Dermis microvascular lymphatic vessel endothelial cell (primary cell): ENCODE measurements at regions not wholly inside any gene's neighbourhood (a gene's known extent, or its start where the extent isn't known, plus 50 kb on each side); places are given as distances from the start of the nearest gene placed in this dataset.
"Not testable (repeated sequence)": the region's sequence is repeated elsewhere in the genome, so short reads cannot be mapped to it uniquely, and the experiment has no call there.

Experiments
- DNase-seq, 2 donors: peaks; one replicate each; pipeline versions ENCODE4 v3.0.0 to v3.0.0-alpha.2; 2010; ENCODE audit warnings: low read depth in 2 of 2

DNA sequence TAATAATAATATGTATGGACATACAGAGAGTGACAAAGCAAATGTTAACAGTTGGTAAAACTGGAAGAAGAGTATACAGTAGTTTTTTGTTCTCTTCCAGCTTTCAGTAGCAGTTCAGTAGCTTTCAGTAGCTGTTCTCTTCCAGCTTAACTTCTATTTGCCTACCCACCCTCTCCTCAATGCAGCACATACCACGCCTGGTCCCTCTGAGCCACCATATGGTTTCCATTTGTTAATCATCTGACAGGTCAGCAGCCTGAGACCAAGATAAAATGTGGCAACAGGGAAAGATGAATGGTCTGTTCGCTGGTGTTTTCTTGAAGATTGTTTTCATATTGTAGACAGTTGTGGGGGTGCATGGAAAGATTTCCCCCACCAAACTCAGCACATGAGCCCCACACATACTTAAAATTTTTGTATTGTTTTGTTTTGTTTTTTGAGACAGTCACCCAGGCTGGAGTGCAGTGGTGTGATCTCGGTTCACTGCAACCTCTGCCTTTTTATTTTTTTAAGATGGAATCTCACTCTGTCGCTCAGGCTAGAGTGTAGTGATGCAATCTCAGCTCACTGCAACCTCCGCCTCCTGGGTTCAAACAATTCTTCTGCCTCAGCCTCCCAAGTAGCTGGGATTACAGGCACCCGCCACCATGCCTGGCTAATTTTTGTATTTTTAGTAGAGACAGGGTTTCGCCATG, 56.8 kb downstream of the ATP6V0E2 start:
- DNase-seq, result not testable (repeated sequence)

- DNase-seq, result not testable (repeated sequence)
These were observed 60.0 kb downstream of the ATP6V0E2 start for GRCh38 chr7:149933776-149934175.

DNA sequence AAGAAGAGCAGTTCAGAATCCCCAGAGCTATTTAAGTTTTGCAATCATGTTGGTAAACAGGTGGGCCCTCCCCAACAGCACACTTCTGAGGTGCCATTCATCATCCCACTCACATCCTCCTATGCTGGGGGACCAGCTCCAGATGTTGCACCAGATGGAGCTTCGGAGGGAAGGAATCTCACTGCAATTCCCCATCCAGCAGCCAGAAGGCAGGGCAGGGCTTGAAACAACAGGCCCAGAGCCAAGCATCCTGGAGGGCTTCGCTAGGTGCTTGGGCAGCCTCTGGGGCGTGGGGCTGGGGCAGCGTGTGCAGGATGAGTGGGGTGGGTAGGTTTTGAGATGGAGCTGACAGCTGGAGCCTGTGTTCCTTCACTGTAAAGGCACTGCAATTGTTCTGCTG, 73.6 kb downstream of the ATP6V0E2 start:
- not testable (repeated sequence) for DNase-seq

DNA sequence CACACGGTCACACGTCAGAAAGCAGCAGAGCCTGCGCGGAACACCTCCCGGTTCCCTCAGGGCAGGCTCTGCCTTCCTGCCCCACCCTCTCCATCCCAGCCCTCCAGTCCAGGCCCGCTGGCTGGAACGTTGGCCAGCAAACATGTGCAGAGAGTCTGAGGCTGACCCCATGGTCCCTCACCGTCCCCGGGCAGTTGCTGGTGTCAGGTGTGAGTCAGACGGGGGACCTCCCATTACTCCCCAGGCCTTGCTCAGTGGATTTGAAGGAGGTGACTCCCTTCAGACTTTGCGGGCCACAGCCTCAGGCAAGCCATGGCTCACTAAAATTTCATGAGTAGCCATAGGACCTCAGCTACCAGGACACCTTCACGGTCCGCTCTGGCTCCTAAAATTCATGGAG, 74.7 kb downstream of the ATP6V0E2 start:
- not testable (repeated sequence) for DNase-seq

GRCh38 chr7:149949863-149950577, 76.3 kb downstream of the ATP6V0E2 start:
- DNase-seq, result not testable (repeated sequence)

GRCh38 chr7:149950578-149950924, 76.8 kb downstream of the ATP6V0E2 start:
- not testable (repeated sequence) for DNase-seq

DNA sequence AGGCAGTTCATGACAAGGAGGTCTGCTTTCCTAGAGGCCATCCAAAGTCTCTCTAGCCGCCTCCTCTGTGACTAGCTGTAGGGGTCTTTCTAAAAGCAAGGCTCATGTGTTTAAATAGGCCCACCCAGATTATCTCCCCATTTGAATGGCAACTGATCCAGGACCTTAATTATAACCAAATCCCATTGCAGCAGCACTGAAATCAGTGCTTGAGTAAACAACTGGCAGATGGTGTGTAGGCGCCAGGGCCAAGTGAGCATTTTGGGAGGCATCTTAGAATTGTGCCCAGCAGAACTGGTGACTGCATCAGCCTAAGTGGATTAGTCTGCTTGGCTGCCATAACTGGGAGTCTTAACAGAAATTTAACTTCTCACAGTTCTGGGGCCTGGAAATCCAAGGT, 77.8 kb downstream of the ATP6V0E2 start:
- not testable (repeated sequence) for DNase-seq

- not testable (repeated sequence) for DNase-seq
These were observed 85.1 kb downstream of the ATP6V0E2 start for GRCh38 chr7:149958880-149959279.

GRCh38 chr7:149960863-149961262, 87.1 kb downstream of the ATP6V0E2 start:
- not testable (repeated sequence) for DNase-seq

- not testable (repeated sequence) for DNase-seq
These were observed 88.1 kb downstream of the ATP6V0E2 start for GRCh38 chr7:149961878-149962277.

GRCh38 chr7:149962685-149963319, 89.0 kb downstream of the ATP6V0E2 start:
- DNase-seq, result not testable (repeated sequence)

- not testable (repeated sequence) for DNase-seq
These were observed 90.2 kb downstream of the ATP6V0E2 start for GRCh38 chr7:149963985-149964384.

DNA sequence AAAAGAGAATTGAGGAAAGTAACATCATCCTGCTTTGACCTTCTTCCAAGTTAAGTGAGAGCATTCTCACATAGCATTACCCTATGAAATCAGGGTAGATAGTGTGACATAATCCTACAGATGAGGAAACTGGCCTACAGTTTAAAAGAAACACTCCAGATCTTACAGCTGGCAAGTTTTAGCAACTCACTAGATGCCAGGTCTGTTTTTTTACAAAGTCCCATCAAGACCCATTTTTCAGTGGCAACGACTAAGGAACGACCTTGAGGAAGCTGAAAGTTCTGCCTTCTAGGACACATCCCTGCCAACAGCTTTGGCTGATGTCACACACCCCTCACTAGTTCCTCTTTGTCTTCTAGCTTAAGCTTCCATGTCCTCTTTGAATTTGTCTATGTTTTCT, 92.7 kb downstream of the ATP6V0E2 start:
- DNase-seq, result not testable (repeated sequence)

DNA sequence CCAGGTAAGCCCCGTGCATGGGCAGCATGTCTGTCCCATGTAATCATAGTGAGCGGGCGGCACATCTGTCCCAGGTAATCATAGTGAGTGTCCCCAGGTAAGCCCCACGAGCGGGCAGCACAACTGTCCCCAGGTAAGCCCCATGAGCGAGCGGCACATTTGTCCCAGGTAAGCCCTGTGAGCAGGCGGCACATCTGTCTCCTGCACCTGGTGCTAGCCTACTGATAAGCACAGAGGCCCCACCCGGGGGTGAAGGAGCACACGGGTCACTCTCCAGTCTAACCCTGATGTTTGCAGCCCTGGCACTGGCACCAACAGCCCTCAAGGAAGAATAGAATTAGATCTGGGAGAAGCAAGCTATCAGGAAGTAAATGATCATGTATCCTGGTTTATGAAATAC, 99.2 kb downstream of the ATP6V0E2 start:
- not testable (repeated sequence) for DNase-seq

DNA sequence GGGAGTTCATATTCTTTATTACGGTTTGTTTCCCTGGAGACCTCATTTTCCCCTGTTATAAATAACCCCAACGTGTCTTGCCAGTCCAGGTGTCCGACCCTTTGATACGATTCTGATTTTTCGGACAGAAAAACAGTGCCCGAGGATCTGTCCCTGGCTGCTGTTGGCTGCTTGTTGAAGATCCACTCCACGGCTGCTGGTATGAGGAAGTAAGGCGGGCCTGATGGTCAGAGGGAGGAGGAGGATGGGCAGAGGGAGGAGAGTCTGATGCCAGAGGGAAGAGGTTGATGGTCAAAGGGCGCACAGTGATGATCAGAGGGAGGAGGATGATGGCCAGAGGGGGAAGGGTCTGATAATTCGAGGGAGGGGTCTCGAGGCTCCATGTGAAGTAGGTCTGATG, 99.9 kb downstream of the ATP6V0E2 start:
- DNase-seq, result not testable (repeated sequence)

DNA sequence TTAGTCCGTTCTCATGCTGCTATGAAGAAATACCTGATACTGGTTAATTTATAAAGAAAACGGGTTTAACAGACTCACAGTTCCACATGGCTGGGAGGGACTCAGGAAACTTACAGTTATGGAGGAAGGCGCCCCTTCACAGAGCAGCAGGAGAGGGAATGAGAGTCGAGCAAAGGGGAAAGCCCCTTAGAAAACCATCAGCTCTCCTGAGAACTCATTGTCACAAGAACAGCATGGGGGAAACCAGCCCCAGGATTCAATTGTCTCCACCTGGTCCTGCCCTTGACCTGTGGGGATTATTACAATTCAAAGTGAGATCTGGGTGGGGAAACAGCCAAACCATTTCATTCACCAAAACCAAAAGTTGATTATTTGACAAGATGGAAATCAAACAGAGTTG, 101.8 kb downstream of the ATP6V0E2 start:
- not testable (repeated sequence) for DNase-seq

- DNase-seq, result not testable (repeated sequence)
These were observed 104.8 kb downstream of the ATP6V0E2 start for GRCh38 chr7:149978537-149978936.

DNA sequence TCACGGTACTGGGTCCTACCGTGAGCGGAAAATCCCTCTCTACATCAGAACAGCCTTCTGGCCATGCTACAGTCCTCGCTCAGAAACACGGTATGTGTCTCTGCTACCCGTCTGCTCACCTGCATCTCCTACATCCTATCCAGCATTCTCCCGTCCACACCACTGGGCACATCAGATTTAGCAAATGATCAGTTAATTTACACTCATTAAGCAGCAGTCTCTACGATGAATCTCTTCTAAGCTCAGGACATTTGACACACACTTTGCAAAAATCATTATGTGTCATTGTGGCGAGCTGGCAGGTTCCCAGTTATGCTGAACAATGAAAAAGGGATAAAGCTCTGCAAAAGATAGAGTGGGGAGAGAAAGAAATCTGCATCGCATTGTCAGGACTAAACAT, 105.2 kb downstream of the ATP6V0E2 start:
- not testable (repeated sequence) for DNase-seq

GRCh38 chr7:149982537-149983112, 108.9 kb downstream of the ATP6V0E2 start:
- not testable (repeated sequence) for DNase-seq

- DNase-seq, result not testable (repeated sequence)
These were observed 113.1 kb downstream of the ATP6V0E2 start for GRCh38 chr7:149986866-149987265.

DNA sequence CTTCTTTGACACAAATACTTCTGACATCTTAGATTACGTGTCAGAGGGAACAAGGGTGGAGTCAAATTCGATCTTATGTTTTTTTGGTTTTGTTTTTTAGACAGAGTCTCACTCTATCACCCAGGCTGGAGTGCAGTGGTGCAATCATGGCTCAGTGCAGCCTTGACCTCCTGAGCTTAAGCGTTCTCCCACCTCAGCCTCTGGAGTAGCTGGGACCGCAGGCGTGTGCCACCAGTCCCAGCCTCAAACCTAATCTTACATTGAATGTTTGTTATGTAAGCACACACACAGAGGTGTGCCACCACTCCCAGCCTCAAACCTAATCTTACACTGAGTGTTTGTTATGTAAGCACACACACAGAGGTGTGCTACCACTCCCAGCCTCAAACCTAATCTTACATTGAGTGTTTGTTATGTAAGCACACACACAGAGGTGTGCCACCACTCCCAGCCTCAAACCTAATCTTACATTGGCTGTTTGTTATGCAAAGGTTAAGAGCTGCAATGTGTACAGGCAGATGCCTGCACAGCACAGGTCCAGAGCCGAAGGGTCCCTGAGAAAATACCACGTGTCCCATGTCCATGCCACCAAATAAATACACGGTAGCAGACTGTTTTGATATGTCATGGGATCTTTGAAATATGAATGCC, 118.0 kb downstream of the ATP6V0E2 start:
- not testable (repeated sequence) for DNase-seq

DNA sequence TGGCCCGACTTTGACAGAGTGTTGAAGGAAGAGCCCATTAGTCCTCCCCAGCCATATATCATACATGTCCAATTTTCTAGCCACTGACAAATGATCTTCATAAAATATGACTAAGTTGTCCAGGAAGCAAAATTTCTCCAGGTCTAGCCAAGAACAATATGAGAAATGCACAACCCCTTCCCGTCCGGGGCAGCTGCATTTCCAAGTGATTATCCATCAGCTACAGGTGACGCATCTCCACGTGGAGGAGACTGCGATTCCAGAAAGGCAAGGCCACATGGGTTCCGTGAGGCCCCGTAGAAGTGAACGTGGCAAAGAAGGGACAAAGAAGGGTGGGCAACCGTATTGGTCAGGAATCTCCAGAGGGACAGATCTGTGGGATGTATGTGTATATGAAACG, 118.6 kb downstream of the ATP6V0E2 start:
- peak in 1 of 2 donors; percentile 10 for DNase-seq
